HG03575 (cell line): ENCODE measurements at regions not wholly inside any gene's neighbourhood (a gene's known extent, or its start where the extent isn't known, plus 50 kb on each side); places are given as distances from the start of the nearest gene placed in this dataset.
"Not testable (repeated sequence)": the region's sequence is repeated elsewhere in the genome, so short reads cannot be mapped to it uniquely, and the experiment has no call there.

Source experiments
- ATAC-seq: cut with Tn5 transposase; IDR thresholded peaks from one replicate; pipeline ENCODE4 v1.9.1; 2021; ENCODE audit not compliant: unreplicated experiment, insufficient number of reproducible peaks, low FRiP score; ENCODE audit errors: extremely low read depth

GRCh38 chr1:103362348-103363007, 163.0 kb upstream of the RNPC3 start:
- no peak for ATAC-seq

DNA sequence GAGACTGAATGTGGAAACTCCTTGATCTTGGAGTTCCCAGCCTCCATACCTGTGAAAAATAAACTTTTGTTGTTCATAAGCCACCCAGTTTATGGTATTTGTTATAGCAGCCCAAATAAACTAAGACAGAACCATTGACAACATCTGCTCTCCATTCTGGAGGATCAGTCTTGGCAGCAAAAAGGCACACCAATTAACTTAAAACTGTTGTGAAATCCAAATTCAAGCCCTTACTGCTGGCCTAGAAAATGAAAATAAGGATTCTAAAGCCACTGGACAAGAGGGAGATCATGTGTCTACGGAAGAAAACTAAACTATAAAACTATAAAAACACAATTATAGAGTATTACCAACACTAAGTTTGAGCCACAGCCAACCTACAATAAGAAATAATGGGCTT, 172.1 kb upstream of the RNPC3 start:
- ATAC-seq: no peak

GRCh38 chr1:103348136-103348535, 177.4 kb upstream of the RNPC3 start:
- ATAC-seq: no peak

DNA sequence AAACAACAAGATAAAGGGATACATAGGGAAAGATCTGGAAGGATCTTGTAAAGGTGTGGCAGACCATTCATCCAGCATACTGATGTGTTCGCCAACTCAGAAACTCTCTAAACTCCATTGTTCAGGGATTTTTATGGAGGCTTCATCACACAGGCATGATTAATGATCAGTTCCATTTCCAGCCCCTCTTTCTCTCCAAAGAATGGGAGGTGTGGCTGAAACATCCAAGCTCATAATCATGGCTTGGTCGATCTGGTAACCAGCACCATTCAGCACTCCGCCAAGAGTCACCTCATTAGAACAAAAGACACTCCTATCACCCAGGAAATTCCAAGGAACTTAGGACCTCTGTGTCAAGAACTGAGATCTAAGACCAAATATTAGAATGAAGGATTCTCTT, 180.6 kb upstream of the RNPC3 start:
- no peak for ATAC-seq

- ATAC-seq: no peak
Observed at GRCh38 chr1:103341377-103341880, 184.1 kb upstream of the RNPC3 start.

DNA sequence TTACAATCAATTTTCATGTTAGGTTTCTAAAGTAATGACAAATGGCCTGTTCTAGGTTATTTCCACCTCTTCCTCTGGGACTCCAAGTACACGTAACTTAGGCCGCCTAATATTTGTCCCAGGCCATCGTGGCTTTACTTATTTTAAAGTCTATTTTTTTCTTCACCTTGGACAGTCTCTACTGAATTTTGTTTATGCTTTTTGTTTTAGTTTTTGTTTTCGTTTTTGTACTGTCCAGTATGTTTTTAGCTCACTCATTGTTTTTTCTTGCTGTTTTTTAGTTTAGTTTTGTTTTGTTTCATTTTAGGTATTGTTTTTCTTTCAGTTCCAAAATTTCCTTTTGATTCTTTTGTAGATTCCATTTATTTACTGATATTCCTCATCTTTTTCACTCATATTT, 187.7 kb upstream of the RNPC3 start:
- no peak for ATAC-seq

DNA sequence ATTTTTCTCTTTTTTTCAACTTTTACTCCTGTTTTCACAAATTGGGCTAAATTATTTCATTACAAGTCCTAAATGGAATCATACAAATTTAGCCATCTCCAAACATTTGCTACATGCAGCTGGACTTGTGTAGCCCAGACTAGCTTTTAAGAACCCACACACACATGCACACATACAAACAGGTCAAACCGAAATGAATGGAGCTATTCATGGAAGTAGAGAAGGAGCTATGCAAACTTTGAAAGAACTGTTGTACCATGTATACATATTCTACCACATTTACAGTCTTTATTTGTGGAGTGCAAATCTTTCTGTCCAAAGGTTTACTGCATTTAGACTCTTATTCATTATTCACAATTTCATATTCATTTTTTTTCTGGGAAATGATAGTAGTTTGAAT, 189.1 kb upstream of the RNPC3 start:
- ATAC-seq: no peak

GRCh38 chr1:103333141-103333540, 192.4 kb upstream of the RNPC3 start:
- peak; percentile 85 for ATAC-seq

DNA sequence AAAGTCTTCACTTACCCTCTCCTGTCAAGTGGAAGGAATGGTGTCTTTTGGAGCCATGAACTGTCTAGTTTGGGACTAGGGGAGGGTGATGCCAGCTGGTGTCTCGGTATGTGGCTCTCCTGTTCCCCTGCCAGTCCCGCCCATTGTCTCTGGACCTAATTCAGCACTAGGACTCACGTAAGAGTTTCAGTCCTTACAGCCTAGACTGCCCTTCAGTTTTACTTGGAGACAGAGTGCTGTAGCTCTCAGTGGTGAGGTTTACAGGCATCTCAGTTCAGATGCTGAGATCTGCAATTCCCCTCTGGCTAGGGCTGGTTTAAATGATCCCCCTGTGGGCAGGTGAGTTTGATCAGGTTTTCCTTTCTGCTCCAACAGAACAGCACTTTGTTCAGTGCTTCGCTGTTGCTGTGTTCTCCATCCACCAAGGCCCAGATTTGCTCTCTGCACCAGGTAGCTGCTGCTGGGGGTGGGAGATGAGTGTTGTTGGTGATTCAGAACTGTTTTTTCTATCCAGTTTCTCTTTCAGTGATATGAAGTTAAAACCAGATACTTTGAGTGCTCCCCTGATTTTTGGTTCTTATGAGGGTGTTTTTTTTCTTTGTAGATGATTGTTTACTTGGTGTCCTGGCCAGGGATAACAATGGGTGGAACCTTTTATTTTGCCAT, 198.3 kb upstream of the RNPC3 start:
- ATAC-seq: no peak

GRCh38 chr1:103326595-103326994, 198.9 kb upstream of the RNPC3 start:
- ATAC-seq: no peak

DNA sequence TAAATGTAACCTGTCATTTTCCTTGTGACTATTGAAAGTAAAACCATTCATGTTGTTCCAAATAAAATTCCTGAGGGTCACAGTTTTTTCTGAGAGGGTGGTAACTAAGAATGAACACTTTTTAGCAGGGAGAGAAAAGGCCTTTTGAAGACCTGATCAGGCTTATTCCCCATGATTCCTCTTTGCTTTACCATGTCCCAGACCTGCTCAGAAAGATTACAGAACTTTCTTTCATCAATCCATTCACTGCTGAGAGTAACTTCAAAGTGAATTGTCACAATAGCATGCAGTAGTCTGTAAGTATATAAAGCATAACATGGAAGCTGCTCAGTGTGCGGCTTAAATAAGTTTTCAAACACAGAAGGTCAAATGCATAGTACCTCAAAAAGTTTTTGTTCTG, 201.5 kb upstream of the COL11A1 start:
- ATAC-seq: no peak

DNA sequence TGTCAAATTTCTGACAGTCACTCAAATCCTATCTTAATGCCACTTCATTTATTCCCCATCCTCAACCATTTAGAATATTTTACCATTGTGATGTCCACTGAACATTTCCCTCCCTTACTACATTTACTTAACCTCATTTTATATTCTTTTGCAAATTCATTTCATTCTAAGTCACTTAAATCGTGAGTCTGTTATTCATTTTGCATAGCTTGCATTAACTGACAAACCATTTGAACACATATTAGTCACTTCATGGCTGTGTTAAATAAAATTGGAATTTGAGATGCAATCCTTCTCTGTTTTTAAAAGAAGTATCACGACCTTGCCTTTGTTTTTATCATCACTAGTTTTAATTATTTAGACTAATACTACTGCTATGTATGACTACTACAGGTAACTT, 199.4 kb upstream of the COL11A1 start:
- ATAC-seq: no peak

GRCh38 chr1:103283841-103284669, 175.7 kb upstream of the COL11A1 start:
- ATAC-seq: no peak

DNA sequence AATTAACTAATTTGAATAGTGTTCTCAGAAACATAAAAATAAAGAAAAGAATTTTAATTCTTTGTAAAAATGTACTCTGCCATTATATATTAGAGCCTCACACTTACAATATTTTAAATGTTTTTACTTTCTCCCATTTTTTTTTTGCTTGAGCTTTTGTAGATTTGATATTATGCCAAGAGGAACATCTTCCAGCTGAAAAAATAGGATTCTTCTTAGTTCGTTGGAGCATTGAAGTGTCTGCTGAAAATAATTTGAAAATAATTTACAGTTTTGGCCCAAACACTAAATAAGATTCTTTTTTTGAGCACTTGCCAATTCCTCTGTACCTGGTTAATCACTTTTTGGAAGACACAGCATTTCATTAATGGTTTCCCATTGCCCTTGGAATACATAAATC, 175.0 kb upstream of the COL11A1 start:
- no peak for ATAC-seq

DNA sequence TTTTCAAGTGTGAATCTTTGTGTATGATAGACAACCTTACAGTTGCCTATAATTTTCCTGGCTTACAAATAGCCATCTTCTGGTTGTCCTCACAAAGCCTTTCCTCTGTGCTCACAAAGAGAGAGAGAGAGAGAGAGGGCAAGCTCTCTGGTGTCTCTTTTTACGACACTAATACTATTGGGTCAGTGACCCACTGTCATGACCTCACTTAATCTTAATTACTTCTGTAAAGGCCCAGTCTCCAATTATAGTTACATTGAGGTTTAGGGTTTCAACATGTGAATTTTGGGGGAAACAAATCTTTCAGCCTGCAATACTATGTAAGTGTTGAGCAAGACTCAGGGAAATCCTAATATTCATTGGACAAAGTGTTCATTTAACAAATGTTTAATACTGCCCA, 167.4 kb upstream of the COL11A1 start:
- ATAC-seq: no peak

DNA sequence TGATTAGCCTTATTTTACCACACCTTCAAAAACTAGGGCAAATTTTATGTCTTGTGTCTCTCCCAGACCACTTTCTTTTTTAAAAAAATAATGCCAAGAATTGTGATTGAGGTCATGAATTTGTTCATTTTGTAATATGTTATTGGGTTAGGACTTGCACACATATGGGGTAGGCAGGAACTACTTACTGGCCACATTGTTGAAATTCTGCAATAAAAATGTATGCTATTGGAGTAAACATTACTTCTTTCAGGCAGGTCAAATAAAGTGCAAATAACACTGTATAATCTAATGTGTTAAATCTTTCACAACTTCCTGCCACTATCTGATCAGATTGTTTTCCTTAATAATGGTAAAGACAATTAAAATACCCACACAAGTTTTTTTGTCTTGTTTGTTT, 166.6 kb upstream of the COL11A1 start:
- no peak for ATAC-seq

- ATAC-seq: no peak
Observed at GRCh38 chr1:103273106-103273505, 164.8 kb upstream of the COL11A1 start.

- not testable (repeated sequence) for ATAC-seq
Observed at GRCh38 chr1:103271471-103271870, 163.1 kb upstream of the COL11A1 start.

DNA sequence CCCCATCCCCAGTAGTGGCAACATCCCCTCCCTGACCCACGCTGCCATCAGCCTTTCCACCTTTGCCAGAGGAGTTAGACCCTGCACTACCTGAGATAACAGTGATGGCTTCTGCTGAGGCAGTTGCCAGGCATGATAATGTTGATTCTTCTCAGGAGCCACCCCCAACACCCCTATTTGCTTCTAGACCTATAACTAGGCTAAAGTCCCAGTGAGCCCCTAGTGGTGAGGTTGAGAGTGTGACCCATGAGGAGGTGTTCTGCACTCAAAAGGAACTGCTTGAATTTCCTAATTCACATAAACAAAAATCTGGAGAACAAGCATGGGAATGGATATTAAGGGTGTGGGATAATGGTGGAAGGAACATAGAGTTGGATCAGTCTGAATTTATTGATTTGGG, 159.6 kb upstream of the COL11A1 start:
- no peak for ATAC-seq

GRCh38 chr1:103267266-103267665, 158.9 kb upstream of the COL11A1 start:
- ATAC-seq: no peak
